ENCODE measurements at regions not wholly inside any gene's neighbourhood (a gene's known extent, or its start where the extent isn't known, plus 50 kb on each side); places are given as distances from the start of the nearest gene placed in this dataset.

DNA sequence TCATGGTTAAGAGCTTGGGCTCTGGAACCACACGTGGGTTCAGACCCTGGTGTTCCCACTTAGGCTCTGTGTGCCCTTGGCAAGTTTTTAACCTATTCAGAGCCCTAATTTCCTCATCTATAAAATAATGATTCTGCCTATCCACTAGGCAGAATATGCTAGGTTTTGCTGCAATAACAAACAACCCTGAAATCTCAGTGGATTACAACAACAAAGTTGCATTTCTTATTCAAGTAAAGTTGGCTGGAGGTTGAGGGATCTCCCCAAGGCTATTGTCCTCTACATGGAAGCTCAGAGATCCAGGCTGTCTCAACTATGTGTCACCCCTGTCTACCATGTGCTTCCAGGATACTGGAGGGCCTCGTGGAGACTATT is 275.4 kb upstream of the SIX2 start:
- DNase-seq (ENCODE audit: low read depth in 1 of 2, low spot score in 1 of 2) = no peak
- Histone ChIP-seq H3K27me3 (ENCODE audit: insufficient read depth, poor library complexity, severe bottlenecking) (no peaks in the 10 kb centered on the region), H3K4me3 (replicated peaks; ENCODE audit: insufficient read depth, low read length) (no peak overlapping the region), H3K27ac (replicated peaks) (no peak overlapping the region)
- TF ChIP-seq, protein P1, sequence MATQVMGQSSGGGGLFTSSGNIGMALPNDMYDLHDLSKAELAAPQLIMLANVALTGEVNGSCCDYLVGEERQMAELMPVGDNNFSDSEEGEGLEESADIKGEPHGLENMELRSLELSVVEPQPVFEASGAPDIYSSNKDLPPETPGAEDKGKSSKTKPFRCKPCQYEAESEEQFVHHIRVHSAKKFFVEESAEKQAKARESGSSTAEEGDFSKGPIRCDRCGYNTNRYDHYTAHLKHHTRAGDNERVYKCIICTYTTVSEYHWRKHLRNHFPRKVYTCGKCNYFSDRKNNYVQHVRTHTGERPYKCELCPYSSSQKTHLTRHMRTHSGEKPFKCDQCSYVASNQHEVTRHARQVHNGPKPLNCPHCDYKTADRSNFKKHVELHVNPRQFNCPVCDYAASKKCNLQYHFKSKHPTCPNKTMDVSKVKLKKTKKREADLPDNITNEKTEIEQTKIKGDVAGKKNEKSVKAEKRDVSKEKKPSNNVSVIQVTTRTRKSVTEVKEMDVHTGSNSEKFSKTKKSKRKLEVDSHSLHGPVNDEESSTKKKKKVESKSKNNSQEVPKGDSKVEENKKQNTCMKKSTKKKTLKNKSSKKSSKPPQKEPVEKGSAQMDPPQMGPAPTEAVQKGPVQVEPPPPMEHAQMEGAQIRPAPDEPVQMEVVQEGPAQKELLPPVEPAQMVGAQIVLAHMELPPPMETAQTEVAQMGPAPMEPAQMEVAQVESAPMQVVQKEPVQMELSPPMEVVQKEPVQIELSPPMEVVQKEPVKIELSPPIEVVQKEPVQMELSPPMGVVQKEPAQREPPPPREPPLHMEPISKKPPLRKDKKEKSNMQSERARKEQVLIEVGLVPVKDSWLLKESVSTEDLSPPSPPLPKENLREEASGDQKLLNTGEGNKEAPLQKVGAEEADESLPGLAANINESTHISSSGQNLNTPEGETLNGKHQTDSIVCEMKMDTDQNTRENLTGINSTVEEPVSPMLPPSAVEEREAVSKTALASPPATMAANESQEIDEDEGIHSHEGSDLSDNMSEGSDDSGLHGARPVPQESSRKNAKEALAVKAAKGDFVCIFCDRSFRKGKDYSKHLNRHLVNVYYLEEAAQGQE (IDR thresholded peaks at IDR 0.05; ENCODE audit: insufficient replicate concordance, low read depth) = no peak
- TF ChIP-seq GABPA (IDR thresholded peaks at IDR 0.05; ENCODE audit: low read depth) = no peak
- TF ChIP-seq, protein P2, sequence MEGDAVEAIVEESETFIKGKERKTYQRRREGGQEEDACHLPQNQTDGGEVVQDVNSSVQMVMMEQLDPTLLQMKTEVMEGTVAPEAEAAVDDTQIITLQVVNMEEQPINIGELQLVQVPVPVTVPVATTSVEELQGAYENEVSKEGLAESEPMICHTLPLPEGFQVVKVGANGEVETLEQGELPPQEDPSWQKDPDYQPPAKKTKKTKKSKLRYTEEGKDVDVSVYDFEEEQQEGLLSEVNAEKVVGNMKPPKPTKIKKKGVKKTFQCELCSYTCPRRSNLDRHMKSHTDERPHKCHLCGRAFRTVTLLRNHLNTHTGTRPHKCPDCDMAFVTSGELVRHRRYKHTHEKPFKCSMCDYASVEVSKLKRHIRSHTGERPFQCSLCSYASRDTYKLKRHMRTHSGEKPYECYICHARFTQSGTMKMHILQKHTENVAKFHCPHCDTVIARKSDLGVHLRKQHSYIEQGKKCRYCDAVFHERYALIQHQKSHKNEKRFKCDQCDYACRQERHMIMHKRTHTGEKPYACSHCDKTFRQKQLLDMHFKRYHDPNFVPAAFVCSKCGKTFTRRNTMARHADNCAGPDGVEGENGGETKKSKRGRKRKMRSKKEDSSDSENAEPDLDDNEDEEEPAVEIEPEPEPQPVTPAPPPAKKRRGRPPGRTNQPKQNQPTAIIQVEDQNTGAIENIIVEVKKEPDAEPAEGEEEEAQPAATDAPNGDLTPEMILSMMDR (IDR thresholded peaks at IDR 0.05; ENCODE audit: insufficient read depth, low read length) = no peak
- no peak for TF ChIP-seq POLR2AphosphoS5 (IDR thresholded peaks at IDR 0.05; ENCODE audit: low read depth)

DNA sequence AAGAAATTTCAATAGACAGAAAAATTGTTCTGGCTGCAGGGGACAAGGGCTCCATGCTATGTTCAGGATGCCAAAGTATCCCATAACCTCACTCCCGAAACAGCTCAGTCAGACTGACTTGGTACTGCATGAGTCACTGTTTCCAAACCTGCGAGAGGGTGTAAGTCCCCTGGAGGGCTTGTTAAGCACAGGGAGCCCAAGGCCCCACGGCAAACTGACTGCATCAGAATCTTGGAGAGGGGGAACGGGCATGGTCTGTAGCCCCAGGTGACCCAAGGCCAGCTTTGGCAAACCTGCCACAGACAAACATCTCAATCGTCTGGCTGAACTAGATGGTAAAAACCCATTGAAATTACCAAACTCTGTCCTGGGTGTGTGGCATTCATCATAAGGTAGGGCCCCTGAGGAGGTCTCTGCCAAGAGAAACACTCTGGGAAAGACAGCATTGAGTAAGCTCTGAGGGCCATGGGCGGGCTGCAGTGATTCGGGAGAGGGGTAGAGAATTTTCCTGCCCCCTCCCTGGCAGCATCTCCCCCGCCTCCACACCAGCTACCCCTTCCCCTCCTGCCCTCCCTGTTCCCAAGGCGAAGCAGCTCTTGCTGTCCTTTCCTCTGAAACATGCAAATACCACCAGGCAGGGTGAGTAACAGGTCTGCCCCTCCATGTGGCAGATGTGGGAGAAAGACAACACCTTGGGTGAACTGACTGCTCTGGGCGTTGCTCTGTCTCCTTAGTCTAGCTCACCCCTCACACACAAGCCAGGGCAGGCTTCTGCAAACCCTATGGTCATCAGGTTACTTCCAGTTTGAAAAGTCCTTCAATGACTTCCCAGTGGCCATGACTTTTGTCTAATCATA is 274.7 kb upstream of the SIX2 start:
- Histone ChIP-seq H3K27me3 (ENCODE audit: insufficient read depth, poor library complexity, severe bottlenecking) (no peaks in the 10 kb centered on the region), H3K4me3 (replicated peaks; ENCODE audit: insufficient read depth, low read length) (no peak overlapping the region), H3K27ac (replicated peaks) (no peak overlapping the region)
- no peak for DNase-seq (ENCODE audit: low read depth in 1 of 2, low spot score in 1 of 2)
- TF ChIP-seq POLR2AphosphoS5 (IDR thresholded peaks at IDR 0.05; ENCODE audit: low read depth) (no peak), SPI1 (IDR thresholded peaks at IDR 0.05; ENCODE audit: borderline replicate concordance, low read depth) (no peak), GABPA (IDR thresholded peaks at IDR 0.05; ENCODE audit: low read depth) (no peak)
- TF ChIP-seq, protein P2 (IDR thresholded peaks at IDR 0.05; ENCODE audit: insufficient read depth, low read length) = no peak
- TF ChIP-seq, protein P1 (IDR thresholded peaks at IDR 0.05; ENCODE audit: insufficient replicate concordance, low read depth) = no peak

DNA sequence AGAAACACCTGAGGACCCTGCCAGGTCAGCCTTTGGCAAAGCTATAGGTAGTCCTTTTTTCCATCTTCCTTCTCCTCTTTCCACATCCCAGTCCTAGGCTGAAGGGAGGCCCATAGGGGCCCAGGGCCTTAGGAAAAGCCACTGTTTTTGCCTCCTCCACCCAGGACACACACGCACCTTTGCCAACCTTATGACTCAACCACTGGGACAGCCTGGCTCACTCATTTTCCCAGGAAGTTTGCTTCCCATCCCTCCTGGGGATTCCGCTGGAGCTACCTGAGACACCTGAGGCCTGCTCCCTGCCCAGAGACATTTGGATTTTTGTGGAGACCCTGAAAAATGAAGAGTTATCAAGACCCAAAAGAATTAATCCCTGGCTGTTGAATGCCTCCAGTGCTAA is 273.4 kb upstream of the SIX2 start:
- Histone ChIP-seq H3K27ac (replicated peaks) (no peak overlapping the region), H3K27me3 (ENCODE audit: insufficient read depth, poor library complexity, severe bottlenecking) (no peaks in the 10 kb centered on the region), H3K4me3 (replicated peaks; ENCODE audit: insufficient read depth, low read length) (no peak overlapping the region)
- TF ChIP-seq, protein P2 (IDR thresholded peaks at IDR 0.05; ENCODE audit: insufficient read depth, low read length) = no peak
- no peak for TF ChIP-seq POLR2AphosphoS5 (IDR thresholded peaks at IDR 0.05; ENCODE audit: low read depth)
- no peak for TF ChIP-seq SPI1 (IDR thresholded peaks at IDR 0.05; ENCODE audit: borderline replicate concordance, low read depth)
- no peak for TF ChIP-seq GABPA (IDR thresholded peaks at IDR 0.05; ENCODE audit: low read depth)
- TF ChIP-seq, protein P1 (IDR thresholded peaks at IDR 0.05; ENCODE audit: insufficient replicate concordance, low read depth) = no peak
- no peak for DNase-seq (ENCODE audit: low read depth in 1 of 2, low spot score in 1 of 2)
